ENCODE measurements at regions not wholly inside any gene's neighbourhood (a gene's known extent, or its start where the extent isn't known, plus 50 kb on each side); places are given as distances from the start of the nearest gene placed in this dataset.

GRCh38 chr5:120874081-120874862, 410.2 kb downstream of the PRR16 start:
- no peak overlapping the region for H3K27ac Mint-ChIP-seq
- no peaks in the 10 kb centered on the region for H3K27me3 Mint-ChIP-seq
- no peaks in the 10 kb centered on the region for H3K36me3 Mint-ChIP-seq
- DNase-seq (ENCODE audit: extremely low spot score, unreplicated experiment) = no peak
- TF ChIP-seq CTCF (conservative IDR thresholded peaks at IDR 0.05) = no peak
- H3K9me3 Mint-ChIP-seq = no peaks in the 10 kb centered on the region
- no peaks in the 10 kb centered on the region for H3K4me1 Mint-ChIP-seq (ENCODE audit: unreplicated experiment)
- no peak overlapping the region for H3K4me3 Mint-ChIP-seq

GRCh38 chr5:120882038-120882775, 418.1 kb downstream of the PRR16 start:
- no peak overlapping the region for H3K27ac Mint-ChIP-seq
- no peaks in the 10 kb centered on the region for H3K27me3 Mint-ChIP-seq
- H3K9me3 Mint-ChIP-seq = no peaks in the 10 kb centered on the region
- H3K36me3 Mint-ChIP-seq = no peaks in the 10 kb centered on the region
- no peak overlapping the region for H3K4me3 Mint-ChIP-seq
- no peak for TF ChIP-seq CTCF (conservative IDR thresholded peaks at IDR 0.05)
- DNase-seq (ENCODE audit: extremely low spot score, unreplicated experiment) = no peak
- H3K4me1 Mint-ChIP-seq (ENCODE audit: unreplicated experiment) = no peaks in the 10 kb centered on the region

- Mint-ChIP-seq H3K4me1 (ENCODE audit: unreplicated experiment) (no peaks in the 10 kb centered on the region), H3K27me3 (no peaks in the 10 kb centered on the region), H3K27ac (no peak overlapping the region), H3K9me3 (no peaks in the 10 kb centered on the region), H3K4me3 (no peak overlapping the region), H3K36me3 (no peaks in the 10 kb centered on the region)
- TF ChIP-seq CTCF (conservative IDR thresholded peaks at IDR 0.05) = no peak
- DNase-seq (ENCODE audit: extremely low spot score, unreplicated experiment) = no peak
Measured at GRCh38 chr5:120886351-120886860, 422.3 kb downstream of the PRR16 start.

- Mint-ChIP-seq H3K27me3 (no peaks in the 10 kb centered on the region), H3K4me3 (no peak overlapping the region), H3K27ac (no peak overlapping the region), H3K4me1 (ENCODE audit: unreplicated experiment) (no peaks in the 10 kb centered on the region), H3K9me3 (no peaks in the 10 kb centered on the region), H3K36me3 (no peaks in the 10 kb centered on the region)
- DNase-seq (ENCODE audit: extremely low spot score, unreplicated experiment) = no peak
- no peak for TF ChIP-seq CTCF (conservative IDR thresholded peaks at IDR 0.05)
Measured at GRCh38 chr5:120895660-120896059, 431.6 kb downstream of the PRR16 start.

- Mint-ChIP-seq H3K27ac (no peak overlapping the region), H3K27me3 (no peaks in the 10 kb centered on the region), H3K9me3 (no peaks in the 10 kb centered on the region), H3K4me3 (no peak overlapping the region), H3K36me3 (no peaks in the 10 kb centered on the region), H3K4me1 (ENCODE audit: unreplicated experiment) (no peaks in the 10 kb centered on the region)
- no peak for TF ChIP-seq CTCF (conservative IDR thresholded peaks at IDR 0.05)
- no peak for DNase-seq (ENCODE audit: extremely low spot score, unreplicated experiment)
Measured at GRCh38 chr5:120901199-120901598, 437.1 kb downstream of the PRR16 start.
